ENCODE measurements at regions not wholly inside any gene's neighbourhood (a gene's known extent, or its start where the extent isn't known, plus 50 kb on each side); places are given as distances from the start of the nearest gene placed in this dataset.

GRCh38 chr5:1983919-1984695 is 101.4 kb upstream of the IRX4 start:
- intact Hi-C loops (cut with micrococcal nuclease): no loop called here
- Histone ChIP-seq H3K9ac (ENCODE audit: low read length) (no peak overlapping the region), H3K36me3 (ENCODE audit: control insufficient read depth in 1 of 2, insufficient read depth in 2 of 2, low read length in 2 of 2) (no peaks in the 10 kb centered on the region), H3K9me2 (ENCODE audit: insufficient read depth) (no peaks in the 10 kb centered on the region), H3K9me3 (ENCODE audit: control insufficient read depth in 1 of 2, insufficient read depth in 1 of 2, low read depth in 1 of 2, low read length in 2 of 2) (no peaks in the 10 kb centered on the region), H3K27me3 (ENCODE audit: insufficient read depth, low read length) (peaks cover 50% of the 10 kb centered on the region), H3K79me2 (ENCODE audit: insufficient read depth, low read length) (no peaks in the 10 kb centered on the region), H3K4me2 (ENCODE audit: low read length) (no peak overlapping the region), H3K27ac (ENCODE audit: low read depth, low read length) (no peak overlapping the region), H3K4me1 (ENCODE audit: control insufficient read depth in 1 of 2, insufficient read depth in 2 of 2, low read length in 2 of 2) (no peaks in the 10 kb centered on the region), H4K20me1 (ENCODE audit: insufficient read depth) (no peaks in the 10 kb centered on the region), H3K4me3 (replicated peaks in 1 of 2; ENCODE audit: low read depth in 1 of 2, low read length in 2 of 2) (no peak overlapping the region), H2AFZ (ENCODE audit: low read depth, low read length, poor library complexity, severe bottlenecking) (no peak overlapping the region)
- BruUV-seq (replicated peaks): no TSS peak
- ChIA-PET RAD21 (ENCODE audit: low non-redundant PET in 1 of 2, low total read pairs in 2 of 2, uncharacterized antibody in 2 of 2, unreplicated experiment in 2 of 2) (no interaction called here), CTCF (no interaction called here), POLR2A (no interaction called here)
- TF ChIP-seq EZH2 (IDR thresholded peaks at IDR 0.05) (no peak), ZBTB33 (IDR thresholded peaks at IDR 0.05; ENCODE audit: extremely low read depth, insufficient replicate concordance, low read length) (no peak), YY1 (IDR thresholded peaks at IDR 0.05; ENCODE audit: extremely low read depth, insufficient replicate concordance, low read depth, low read length) (no peak), ZNF274 (IDR thresholded peaks at IDR 0.05; ENCODE audit: low read depth, low read length) (no peak), TCF7L2 (IDR thresholded peaks at IDR 0.05; ENCODE audit: borderline replicate concordance, extremely low read depth, insufficient read depth, insufficient read length) (no peak), POLR2A (IDR thresholded peaks at IDR 0.05; ENCODE audit: borderline replicate concordance, extremely low read depth, insufficient read depth, insufficient read length) (no peak), SRF (IDR thresholded peaks at IDR 0.05; ENCODE audit: low read depth) (no peak), SP1 (IDR thresholded peaks at IDR 0.05; ENCODE audit: low read depth) (no peak), MAX (IDR thresholded peaks at IDR 0.05) (no peak), JUND (IDR thresholded peaks at IDR 0.05) (no peak), CTCF (IDR thresholded peaks at IDR 0.05 in 2 of 3, conservative IDR thresholded peaks at IDR 0.05 in 1 of 3; ENCODE audit: borderline replicate concordance in 1 of 3, insufficient read depth in 1 of 3, low read depth in 2 of 3, low read length in 2 of 3) (no peak), EGR1 (IDR thresholded peaks at IDR 0.05; ENCODE audit: low read depth) (no peak), EZH2phosphoT487 (IDR thresholded peaks at IDR 0.05; ENCODE audit: borderline replicate concordance) (no peak), SIN3A (IDR thresholded peaks at IDR 0.05; ENCODE audit: low read depth) (no peak)
- no peak for ATAC-seq
- no peak for DNase-seq (ENCODE audit: low read depth, low spot score)

All from HCT116 (cell line).